Liver (tissue), 3 donors: ENCODE measurements at regions not wholly inside any gene's neighbourhood (a gene's known extent, or its start where the extent isn't known, plus 50 kb on each side); places are given as distances from the start of the nearest gene placed in this dataset.

ENCODE experiments used
- EGR1 ChIP-seq, 2 donors: IDR thresholded peaks; 2 replicates each; pipeline ENCODE4 v1.6.1; 2016 to 2018; ENCODE audit warnings: antibody characterized with exemption in 2 of 2, low read depth in 2 of 2
- JUND ChIP-seq, 2 donors: IDR thresholded peaks; 2 replicates each; pipeline ENCODE4 v1.6.1; 2016; ENCODE audit warnings: antibody characterized with exemption in 2 of 2
- RXRA ChIP-seq, 2 donors: IDR thresholded peaks; 2 replicates each; pipeline ENCODE4 v1.6.1; 2017 to 2018; ENCODE audit warnings: antibody characterized with exemption in 2 of 2, mild to moderate bottlenecking in 1 of 2
- TF ChIP-seq, protein P1 (sequence below): fragments of 150-350 bp; IDR thresholded peaks from 2 replicates; pipeline ENCODE4 v1.5.1; 2017; ENCODE audit warnings: improper control_type of control experiment, low read depth, low read length; ENCODE audit not compliant: missing input control
- TF ChIP-seq, protein P2 (sequence below): IDR thresholded peaks from 2 replicates; pipeline ENCODE4 v1.6.1; 2016; ENCODE audit warnings: antibody characterized with exemption
- TF ChIP-seq, protein P3 (sequence below): IDR thresholded peaks from 2 replicates; pipeline ENCODE4 v1.6.1; 2016; ENCODE audit warnings: antibody characterized with exemption
- donor health status: healthy.
- donor health status: healthy.

DNA sequence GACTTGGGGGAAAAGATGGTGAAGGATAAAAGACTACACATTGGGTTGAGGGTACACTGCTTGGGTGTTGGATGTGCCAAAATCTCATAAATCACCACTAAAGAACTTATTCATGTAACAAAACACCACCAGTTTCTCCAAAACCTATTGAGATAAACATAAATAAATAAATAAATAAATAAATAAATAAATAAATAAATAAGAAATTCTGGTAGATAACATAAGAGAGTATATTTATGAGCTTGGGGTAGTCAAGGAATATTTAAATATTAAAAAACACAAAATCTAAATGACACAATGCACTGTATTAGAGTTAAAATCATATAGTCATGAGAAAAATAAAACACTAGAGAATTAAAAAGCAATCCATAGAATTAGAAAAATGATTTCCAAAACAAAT, 333.5 kb upstream of the NRG3 start:
- TF ChIP-seq JUND (IDR thresholded peaks at IDR 0.05) (no peak), RXRA (IDR thresholded peaks at IDR 0.05) (no peak), EGR1 (IDR thresholded peaks at IDR 0.05; ENCODE audit: low read depth in 2 of 2) (no peak)
- TF ChIP-seq, protein P1, sequence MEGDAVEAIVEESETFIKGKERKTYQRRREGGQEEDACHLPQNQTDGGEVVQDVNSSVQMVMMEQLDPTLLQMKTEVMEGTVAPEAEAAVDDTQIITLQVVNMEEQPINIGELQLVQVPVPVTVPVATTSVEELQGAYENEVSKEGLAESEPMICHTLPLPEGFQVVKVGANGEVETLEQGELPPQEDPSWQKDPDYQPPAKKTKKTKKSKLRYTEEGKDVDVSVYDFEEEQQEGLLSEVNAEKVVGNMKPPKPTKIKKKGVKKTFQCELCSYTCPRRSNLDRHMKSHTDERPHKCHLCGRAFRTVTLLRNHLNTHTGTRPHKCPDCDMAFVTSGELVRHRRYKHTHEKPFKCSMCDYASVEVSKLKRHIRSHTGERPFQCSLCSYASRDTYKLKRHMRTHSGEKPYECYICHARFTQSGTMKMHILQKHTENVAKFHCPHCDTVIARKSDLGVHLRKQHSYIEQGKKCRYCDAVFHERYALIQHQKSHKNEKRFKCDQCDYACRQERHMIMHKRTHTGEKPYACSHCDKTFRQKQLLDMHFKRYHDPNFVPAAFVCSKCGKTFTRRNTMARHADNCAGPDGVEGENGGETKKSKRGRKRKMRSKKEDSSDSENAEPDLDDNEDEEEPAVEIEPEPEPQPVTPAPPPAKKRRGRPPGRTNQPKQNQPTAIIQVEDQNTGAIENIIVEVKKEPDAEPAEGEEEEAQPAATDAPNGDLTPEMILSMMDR = no peak
- TF ChIP-seq, protein P2, sequence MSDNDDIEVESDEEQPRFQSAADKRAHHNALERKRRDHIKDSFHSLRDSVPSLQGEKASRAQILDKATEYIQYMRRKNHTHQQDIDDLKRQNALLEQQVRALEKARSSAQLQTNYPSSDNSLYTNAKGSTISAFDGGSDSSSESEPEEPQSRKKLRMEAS = no peak
- TF ChIP-seq, protein P3, sequence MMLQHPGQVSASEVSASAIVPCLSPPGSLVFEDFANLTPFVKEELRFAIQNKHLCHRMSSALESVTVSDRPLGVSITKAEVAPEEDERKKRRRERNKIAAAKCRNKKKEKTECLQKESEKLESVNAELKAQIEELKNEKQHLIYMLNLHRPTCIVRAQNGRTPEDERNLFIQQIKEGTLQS = no peak
